PFSK-1 (cell line): ENCODE measurements at regions not wholly inside any gene's neighbourhood (a gene's known extent, or its start where the extent isn't known, plus 50 kb on each side); places are given as distances from the start of the nearest gene placed in this dataset.

ENCODE experiments used
- POLR2AphosphoS5 ChIP-seq: IDR thresholded peaks from 2 replicates; pipeline ENCODE4 v1.6.1; 2012; ENCODE audit warnings: low read depth, mild to moderate bottlenecking, control low read depth, low read length, moderate library complexity
- TF ChIP-seq, protein P1 (sequence below), 2 experiments: IDR thresholded peaks; 2 replicates each; pipeline versions ENCODE4 v1.6.1 to v1.8.0; 2011 to 2012; ENCODE audit warnings: low read depth in 2 of 2, low read length in 2 of 2, control low read depth in 1 of 2, inconsistent platforms in 1 of 2, mild to moderate bottlenecking in 1 of 2, moderate library complexity in 1 of 2; ENCODE audit not compliant: insufficient read depth in 1 of 2

DNA sequence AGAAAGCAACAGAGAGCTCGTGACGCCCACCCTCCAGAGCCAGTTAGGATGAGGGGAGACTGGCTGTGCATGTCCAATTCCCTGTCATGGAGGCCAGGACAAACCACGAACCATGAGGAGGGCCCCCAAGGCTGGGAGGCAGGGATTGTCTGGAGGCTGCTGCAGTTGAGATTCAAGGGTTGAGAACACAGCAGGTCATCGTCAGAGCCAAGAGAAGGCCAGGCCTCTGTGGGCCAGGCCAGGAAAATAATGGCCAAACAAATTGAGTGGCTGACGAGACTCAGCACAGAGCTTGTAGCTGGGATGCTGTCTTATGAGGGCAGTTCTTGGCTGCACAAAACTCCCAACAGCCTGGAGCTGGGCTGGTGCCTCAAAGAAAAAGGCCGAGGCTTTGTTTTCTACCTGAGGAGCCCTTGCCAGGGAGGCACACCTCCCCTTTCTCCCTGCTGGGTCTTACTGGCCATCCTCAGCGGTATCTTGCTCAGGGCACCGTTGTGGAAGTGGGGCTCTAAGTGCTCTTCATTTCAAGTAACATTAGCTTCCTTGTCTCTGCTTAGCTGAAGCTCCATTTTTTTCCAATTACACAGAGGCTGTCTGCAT, 665.9 kb downstream of the BCL11B start:
- TF ChIP-seq, protein P1, sequence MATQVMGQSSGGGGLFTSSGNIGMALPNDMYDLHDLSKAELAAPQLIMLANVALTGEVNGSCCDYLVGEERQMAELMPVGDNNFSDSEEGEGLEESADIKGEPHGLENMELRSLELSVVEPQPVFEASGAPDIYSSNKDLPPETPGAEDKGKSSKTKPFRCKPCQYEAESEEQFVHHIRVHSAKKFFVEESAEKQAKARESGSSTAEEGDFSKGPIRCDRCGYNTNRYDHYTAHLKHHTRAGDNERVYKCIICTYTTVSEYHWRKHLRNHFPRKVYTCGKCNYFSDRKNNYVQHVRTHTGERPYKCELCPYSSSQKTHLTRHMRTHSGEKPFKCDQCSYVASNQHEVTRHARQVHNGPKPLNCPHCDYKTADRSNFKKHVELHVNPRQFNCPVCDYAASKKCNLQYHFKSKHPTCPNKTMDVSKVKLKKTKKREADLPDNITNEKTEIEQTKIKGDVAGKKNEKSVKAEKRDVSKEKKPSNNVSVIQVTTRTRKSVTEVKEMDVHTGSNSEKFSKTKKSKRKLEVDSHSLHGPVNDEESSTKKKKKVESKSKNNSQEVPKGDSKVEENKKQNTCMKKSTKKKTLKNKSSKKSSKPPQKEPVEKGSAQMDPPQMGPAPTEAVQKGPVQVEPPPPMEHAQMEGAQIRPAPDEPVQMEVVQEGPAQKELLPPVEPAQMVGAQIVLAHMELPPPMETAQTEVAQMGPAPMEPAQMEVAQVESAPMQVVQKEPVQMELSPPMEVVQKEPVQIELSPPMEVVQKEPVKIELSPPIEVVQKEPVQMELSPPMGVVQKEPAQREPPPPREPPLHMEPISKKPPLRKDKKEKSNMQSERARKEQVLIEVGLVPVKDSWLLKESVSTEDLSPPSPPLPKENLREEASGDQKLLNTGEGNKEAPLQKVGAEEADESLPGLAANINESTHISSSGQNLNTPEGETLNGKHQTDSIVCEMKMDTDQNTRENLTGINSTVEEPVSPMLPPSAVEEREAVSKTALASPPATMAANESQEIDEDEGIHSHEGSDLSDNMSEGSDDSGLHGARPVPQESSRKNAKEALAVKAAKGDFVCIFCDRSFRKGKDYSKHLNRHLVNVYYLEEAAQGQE (IDR thresholded peaks at IDR 0.05; ENCODE audit: insufficient read depth in 1 of 2, low read depth in 2 of 2, low read length in 2 of 2), result no peak
- no peak for TF ChIP-seq POLR2AphosphoS5
